Hematopoietic multipotent progenitor cell treated with erythropoietin and hydrocortisone succinate and interleukin-3 and kit ligand, for 17 days (in vitro differentiated cells): ENCODE measurements at regions not wholly inside any gene's neighbourhood (a gene's known extent, or its start where the extent isn't known, plus 50 kb on each side); places are given as distances from the start of the nearest gene placed in this dataset.
"Not testable (repeated sequence)": the region's sequence is repeated elsewhere in the genome, so short reads cannot be mapped to it uniquely, and the experiment has no call there.

ENCODE experiments used
- DNase-seq: peaks from one replicate; pipeline ENCODE4 v3.0.0-alpha.2; 2015; ENCODE audit warnings: low spot score

- DNase-seq = not testable (repeated sequence)
Measured at GRCh38 chr2:88802026-88802425, 110.6 kb downstream of the RPIA start.

- DNase-seq = no peak
Measured at GRCh38 chr2:88807237-88807962, 115.9 kb downstream of the RPIA start.

GRCh38 chr2:88808083-88808482 is 116.6 kb downstream of the RPIA start:
- DNase-seq = no peak

- no peak for DNase-seq
Measured at GRCh38 chr2:88808652-88809051, 117.2 kb downstream of the RPIA start.

GRCh38 chr2:88809216-88809615 is 117.7 kb downstream of the RPIA start:
- no peak for DNase-seq

GRCh38 chr2:88810017-88810416 is 118.5 kb downstream of the RPIA start:
- DNase-seq = no peak

- DNase-seq = no peak
Measured at GRCh38 chr2:88810488-88810887, 119.0 kb downstream of the RPIA start.

GRCh38 chr2:88811233-88811632 is 119.8 kb downstream of the RPIA start:
- DNase-seq = no peak

GRCh38 chr2:88811681-88812080 is 120.2 kb downstream of the RPIA start:
- DNase-seq = no peak

- no peak for DNase-seq
Measured at GRCh38 chr2:88813612-88814011, 122.1 kb downstream of the RPIA start.

GRCh38 chr2:88815282-88815681 is 123.8 kb downstream of the RPIA start:
- no peak for DNase-seq

- DNase-seq = no peak
Measured at GRCh38 chr2:88815697-88816096, 124.2 kb downstream of the RPIA start.

GRCh38 chr2:88818381-88818780 is 126.9 kb downstream of the RPIA start:
- no peak for DNase-seq

- no peak for DNase-seq
Measured at GRCh38 chr2:88824951-88825350, 133.5 kb downstream of the RPIA start.

- no peak for DNase-seq
Measured at GRCh38 chr2:88826399-88826798, 134.9 kb downstream of the RPIA start.

GRCh38 chr2:88827821-88828220 is 136.3 kb downstream of the RPIA start:
- DNase-seq = no peak

- no peak for DNase-seq
Measured at GRCh38 chr2:88828397-88829137, 137.1 kb downstream of the RPIA start.

GRCh38 chr2:88829607-88830463 is 138.4 kb downstream of the RPIA start:
- DNase-seq = no peak

- DNase-seq = no peak
Measured at GRCh38 chr2:88831071-88831791, 139.8 kb downstream of the RPIA start.

- DNase-seq = peak; percentile 64
Measured at GRCh38 chr2:88831792-88832248, 140.3 kb downstream of the RPIA start.

- DNase-seq = no peak
Measured at GRCh38 chr2:88832311-88832991, 141.0 kb downstream of the RPIA start.
